Fibroblast of skin of left biceps (primary cell): ENCODE measurements at regions not wholly inside any gene's neighbourhood (a gene's known extent, or its start where the extent isn't known, plus 50 kb on each side); places are given as distances from the start of the nearest gene placed in this dataset.

Source experiments
- DNase-seq, 2 experiments: peaks; one replicate each; pipeline ENCODE4 v3.0.0-alpha.2; 2013; ENCODE audit warnings: low read depth in 2 of 2

GRCh38 chr6:14635934-14636591, 518.5 kb downstream of the CD83 start:
- no peak for DNase-seq

- DNase-seq: no peak
These were observed 520.9 kb downstream of the CD83 start for GRCh38 chr6:14638435-14638905.

GRCh38 chr6:14638906-14639761, 521.6 kb downstream of the CD83 start:
- DNase-seq: peak in 1 of 2 experiments; percentile 7

- no peak for DNase-seq
These were observed 522.5 kb downstream of the CD83 start for GRCh38 chr6:14639983-14640599.

GRCh38 chr6:14640631-14641030, 523.1 kb downstream of the CD83 start:
- DNase-seq: no peak

GRCh38 chr6:14641423-14642135, 524.0 kb downstream of the CD83 start:
- DNase-seq: no peak

GRCh38 chr6:14642136-14642505, 524.5 kb downstream of the CD83 start:
- DNase-seq: no peak

GRCh38 chr6:14642842-14643241, 525.3 kb downstream of the CD83 start:
- DNase-seq: no peak

- DNase-seq: no peak
These were observed 526.8 kb downstream of the CD83 start for GRCh38 chr6:14644381-14644780.

GRCh38 chr6:14645221-14645620, 527.6 kb downstream of the CD83 start:
- DNase-seq: no peak

GRCh38 chr6:14645841-14646240, 528.3 kb downstream of the CD83 start:
- no peak for DNase-seq

- no peak for DNase-seq
These were observed 528.8 kb downstream of the CD83 start for GRCh38 chr6:14646371-14646770.

- DNase-seq: no peak
These were observed 529.8 kb downstream of the CD83 start for GRCh38 chr6:14647357-14647756.

GRCh38 chr6:14652536-14652935, 535.0 kb downstream of the CD83 start:
- DNase-seq: no peak

- DNase-seq: no peak
These were observed 537.9 kb downstream of the CD83 start for GRCh38 chr6:14655201-14656061.

- no peak for DNase-seq
These were observed 538.5 kb downstream of the CD83 start for GRCh38 chr6:14656078-14656521.

GRCh38 chr6:14656649-14657048, 539.1 kb downstream of the CD83 start:
- DNase-seq: no peak

- DNase-seq: no peak
These were observed 540.5 kb downstream of the CD83 start for GRCh38 chr6:14658030-14658429.

GRCh38 chr6:14658886-14659561, 541.5 kb downstream of the CD83 start:
- DNase-seq: no peak

- DNase-seq: no peak
These were observed 542.3 kb downstream of the CD83 start for GRCh38 chr6:14659841-14660240.
